Panc1 (cell line): ENCODE measurements at regions not wholly inside any gene's neighbourhood (a gene's known extent, or its start where the extent isn't known, plus 50 kb on each side); places are given as distances from the start of the nearest gene placed in this dataset.

Experiments used
- ATAC-seq: fragments of 200-7000 bp; cut with Tn5 transposase; 2 replicates; pipeline ENCODE4 v1.9.1; 2020; ENCODE audit warnings: mild to moderate bottlenecking, moderate library complexity
- BruUV-seq: library from RNA; stranded (reverse); fragments of 400-500 nt; replicated peaks from 2 replicates; lab custom pipeline; 2021; lab: Mats Ljungman, UMichigan
- CTCF ChIA-PET: fragments of 300-600 bp; sonication (Branson Sonifier 250); formaldehyde crosslinking; loops from one replicate; lab custom pipeline; 2022; ENCODE audit warnings: antibody characterized with exemption; lab: Charles Lee
- POLR2A ChIA-PET: fragments of 300-600 bp; sonication (Branson Sonifier 250); formaldehyde crosslinking; loops from one replicate; lab custom pipeline; 2022; ENCODE audit warnings: antibody characterized with exemption; lab: Charles Lee
- DNase-seq: peaks from one replicate; pipeline ENCODE4 v3.0.0-alpha.2; 2010; ENCODE audit warnings: low read depth, low spot score
- H3K27ac ChIP-seq: 2 replicates; pipeline ENCODE4 v1.5.1; 2011; ENCODE audit warnings: mild to moderate bottlenecking, low read length, inconsistent platforms
- H3K27me3 ChIP-seq: fragments of 200-500 bp; sonication (Bioruptor generic); 2 replicates; pipeline ENCODE4 v1.6.0; 2014; ENCODE audit warnings: low read length, inconsistent platforms; ENCODE audit not compliant: control insufficient read depth, insufficient read depth
- H3K36me3 ChIP-seq: fragments of 200-500 bp; sonication (Bioruptor generic); 2 replicates; pipeline ENCODE4 v1.5.1; 2014; ENCODE audit warnings: inconsistent platforms, mild to moderate bottlenecking, low read length, moderate library complexity; ENCODE audit not compliant: control insufficient read depth, insufficient read depth
- H3K4me1 ChIP-seq: 2 replicates; pipeline ENCODE4 v1.5.1; 2011; ENCODE audit warnings: inconsistent platforms, mild to moderate bottlenecking, low read length, moderate library complexity; ENCODE audit not compliant: control insufficient read depth, insufficient read depth
- H3K4me3 ChIP-seq, 2 experiments: 2 replicates each; pipeline ENCODE4 v1.5.1; 2011 to 2012; ENCODE audit warnings: low read depth in 2 of 2, low read length in 2 of 2, mild to moderate bottlenecking in 2 of 2, inconsistent platforms in 1 of 2, moderate library complexity in 1 of 2
- H3K9me3 ChIP-seq: fragments of 200-500 bp; sonication (Bioruptor generic); 2 replicates; pipeline ENCODE4 v1.5.1; 2014; ENCODE audit warnings: low read depth, mild to moderate bottlenecking, inconsistent platforms, low read length, moderate library complexity; ENCODE audit not compliant: control insufficient read depth, insufficient read depth
- CTCF ChIP-seq: fragments of 450-650 bp; IDR thresholded peaks from 2 replicates; pipeline ENCODE4 v1.5.1; 2017; ENCODE audit warnings: mild to moderate bottlenecking
- POLR2AphosphoS5 ChIP-seq: IDR thresholded peaks from 2 replicates; pipeline ENCODE4 v1.6.1; 2012; ENCODE audit warnings: mild to moderate bottlenecking, low read depth, low read length, moderate library complexity
- REST ChIP-seq, 2 experiments: IDR thresholded peaks; 2 replicates each; pipeline ENCODE4 v1.6.1; 2011 to 2012; ENCODE audit warnings: low read depth in 2 of 2, control low read depth in 1 of 2, low read length in 1 of 2, mild to moderate bottlenecking in 1 of 2, moderate library complexity in 1 of 2; ENCODE audit not compliant: insufficient read depth in 1 of 2
- SIN3A ChIP-seq: IDR thresholded peaks from 2 replicates; pipeline ENCODE4 v1.6.1; 2012; ENCODE audit warnings: low read depth, mild to moderate bottlenecking, low read length, moderate library complexity, borderline replicate concordance; ENCODE audit not compliant: insufficient read depth
- TCF7L2 ChIP-seq: IDR thresholded peaks from 2 replicates; pipeline ENCODE4 v1.6.1; 2011; ENCODE audit warnings: mild to moderate bottlenecking, low read depth, low read length, inconsistent platforms
- in situ Hi-C: cut with HindIII; loops from 2 replicates; pipeline ENCODE4 v1.10.0; 2016; ENCODE audit warnings: low sequenced_read_pairs, low pct_unique_long_range_greater_than_20kb
- intact Hi-C: fragments of 100-400 bp; cut with micrococcal nuclease; formaldehyde crosslinking; loops from one replicate; pipeline ENCODE4 v1.10.0; 2022; ENCODE audit not compliant: unreplicated experiment

- in situ Hi-C loops: no loop called here
- CTCF ChIA-PET: no interaction called here
- no peaks in the 10 kb centered on the region for H3K36me3 ChIP-seq
- BruUV-seq: no TSS peak
- intact Hi-C loops: no loop called here
- POLR2A ChIA-PET: no interaction called here
- H3K4me1 ChIP-seq: no peaks in the 10 kb centered on the region
- ATAC-seq (no peak), DNase-seq (no peak)
- H3K9me3 ChIP-seq: no peaks in the 10 kb centered on the region
- no peaks in the 10 kb centered on the region for H3K27me3 ChIP-seq
- TF ChIP-seq CTCF (no peak), POLR2AphosphoS5 (no peak), TCF7L2 (no peak), REST (IDR thresholded peaks at IDR 0.05; ENCODE audit: insufficient read depth in 1 of 2, low read depth in 2 of 2, low read length in 1 of 2) (no peak), SIN3A (no peak)
- no peak overlapping the region for H3K27ac ChIP-seq
- no peak overlapping the region for H3K4me3 ChIP-seq
Measured at GRCh38 chr9:21741151-21741550, 61.3 kb upstream of the MTAP start.

GRCh38 chr9:21744320-21744719 lies 58.1 kb upstream of the MTAP start:
- no TSS peak for BruUV-seq

More at GRCh38 chr9:21744320-21744719, 58.1 kb upstream of the MTAP start:
- no peak for TF ChIP-seq REST (IDR thresholded peaks at IDR 0.05; ENCODE audit: insufficient read depth in 1 of 2, low read depth in 2 of 2, low read length in 1 of 2)
- no peak for TF ChIP-seq CTCF
- no peak for TF ChIP-seq SIN3A
- TF ChIP-seq POLR2AphosphoS5: no peak
- TF ChIP-seq TCF7L2: no peak
- in situ Hi-C loops (no loop called here), intact Hi-C loops (no loop called here)
- POLR2A ChIA-PET: no interaction called here
- Histone ChIP-seq H3K4me1 (no peaks in the 10 kb centered on the region), H3K4me3 (no peak overlapping the region), H3K27me3 (no peaks in the 10 kb centered on the region), H3K9me3 (no peaks in the 10 kb centered on the region), H3K36me3 (no peaks in the 10 kb centered on the region), H3K27ac (no peak overlapping the region)
- CTCF ChIA-PET: no interaction called here
- ATAC-seq: no peak
- DNase-seq: no peak
